ENCODE measurements at regions not wholly inside any gene's neighbourhood (a gene's known extent, or its start where the extent isn't known, plus 50 kb on each side); places are given as distances from the start of the nearest gene placed in this dataset.
A peak's percentile ranks its signal among the peaks of the same experiment; 100 is the strongest.
"Not testable (repeated sequence)": the region's sequence is repeated elsewhere in the genome, so short reads cannot be mapped to it uniquely, and the experiment has no call there.

DNA sequence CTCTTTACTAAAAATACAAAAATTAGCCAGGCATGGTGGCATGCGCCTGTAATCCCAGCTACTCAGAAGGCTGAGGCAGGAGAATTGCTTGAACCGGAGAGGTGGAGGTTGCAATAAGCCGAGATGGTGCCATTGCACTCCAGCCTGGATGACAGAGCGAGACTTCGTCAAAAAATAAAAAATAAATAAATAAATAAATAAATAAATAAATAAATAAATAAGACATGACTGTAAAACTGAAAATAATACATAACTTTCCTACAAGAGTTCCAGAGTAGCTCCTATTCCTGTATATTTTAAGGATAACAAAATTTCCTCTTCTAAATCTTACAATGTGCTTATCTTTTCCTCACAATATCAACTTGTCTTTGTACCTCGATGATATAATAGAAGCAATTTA lies 549.4 kb downstream of the TRAM1L1 start:
- DNase-seq, result not testable (repeated sequence)

DNA sequence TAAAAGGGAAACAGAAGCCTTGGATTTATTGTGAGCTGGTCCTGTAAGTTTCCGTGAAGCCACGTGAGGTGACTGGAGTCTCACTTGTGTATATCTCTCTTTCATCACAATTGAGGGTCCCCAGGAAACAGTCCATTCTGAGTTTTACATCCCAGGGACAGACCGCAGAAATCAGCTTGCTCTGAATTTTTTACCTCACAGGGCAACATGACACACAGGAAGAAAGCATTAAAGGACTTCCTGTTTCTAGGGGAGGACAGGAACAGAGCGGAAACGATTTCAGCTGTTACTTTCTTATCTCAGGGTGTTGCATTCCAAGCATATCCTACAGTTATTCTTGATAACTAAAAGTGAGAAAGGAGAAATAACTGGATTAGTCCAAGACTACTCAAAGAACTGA lies 553.5 kb downstream of the TRAM1L1 start:
- peak; percentile 90 for DNase-seq

GRCh38 chr4:116531026-116531425 lies 554.4 kb downstream of the TRAM1L1 start:
- no peak for DNase-seq

GRCh38 chr4:116530048-116530447 lies 555.3 kb downstream of the TRAM1L1 start:
- DNase-seq, result no peak

DNA sequence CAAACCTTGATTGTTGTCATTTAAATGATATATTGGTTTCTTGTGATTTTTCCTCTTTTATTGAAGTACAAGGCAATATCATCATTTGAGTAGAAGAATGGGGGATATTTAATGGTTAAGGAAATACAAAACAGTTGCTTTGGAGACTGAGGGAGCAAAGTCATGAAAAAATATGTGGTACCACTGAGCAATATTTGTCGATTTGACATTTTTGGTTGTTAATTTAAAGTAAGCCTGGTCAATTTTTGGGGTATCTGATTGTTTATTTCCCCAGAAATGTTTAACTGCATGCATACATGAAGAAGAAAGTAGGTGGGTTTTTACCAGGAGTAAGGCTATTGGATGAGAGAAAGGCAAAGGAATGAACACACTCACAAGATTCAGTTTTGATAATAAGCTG lies 556.2 kb downstream of the TRAM1L1 start:
- DNase-seq, result no peak

DNA sequence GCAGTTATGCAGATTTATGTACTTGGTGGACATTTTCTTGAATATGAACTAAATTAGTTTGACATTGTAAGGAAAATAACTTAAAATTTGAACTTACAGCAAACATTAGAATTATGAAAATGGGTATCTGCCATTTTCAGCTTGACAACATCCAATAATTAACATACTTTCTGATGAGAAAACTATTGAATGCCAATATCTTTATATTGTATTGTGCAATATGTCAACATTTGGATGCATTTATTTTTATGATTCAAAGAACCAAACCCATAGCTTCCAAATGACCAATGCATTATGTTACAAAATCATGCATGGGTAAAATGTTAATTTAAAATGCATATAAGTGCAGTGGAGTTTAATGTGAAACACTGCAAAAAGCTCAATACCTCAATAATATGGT lies 562.5 kb downstream of the TRAM1L1 start:
- no peak for DNase-seq

- peak; percentile 23 for DNase-seq
Measured at GRCh38 chr4:116520886-116521285, 564.5 kb downstream of the TRAM1L1 start.

- no peak for DNase-seq
Measured at GRCh38 chr4:116516711-116517110, 568.7 kb downstream of the TRAM1L1 start.

GRCh38 chr4:116515959-116516358 lies 569.4 kb downstream of the TRAM1L1 start:
- DNase-seq, result no peak

DNA sequence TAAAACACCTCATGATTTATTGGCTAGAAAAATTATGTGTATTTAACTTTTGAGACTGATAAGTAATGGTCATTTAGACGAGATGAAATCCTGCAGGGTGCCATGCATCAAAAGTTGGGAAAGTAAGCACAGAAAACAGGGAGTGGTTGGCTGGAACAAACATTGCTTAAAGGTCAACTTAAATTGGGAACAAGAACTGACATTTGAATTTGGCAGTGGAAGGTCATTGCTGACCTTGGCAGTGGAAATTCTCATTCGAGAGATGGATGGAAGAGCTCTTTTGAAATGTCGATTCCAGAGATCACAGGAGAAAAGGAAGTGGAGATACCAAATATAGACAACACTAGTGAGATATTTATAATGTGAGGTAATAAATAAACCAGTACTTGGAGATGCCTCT lies 572.8 kb downstream of the TRAM1L1 start:
- DNase-seq, result no peak

- no peak for DNase-seq
Measured at GRCh38 chr4:116501954-116502353, 583.4 kb downstream of the TRAM1L1 start.

- no peak for DNase-seq
Measured at GRCh38 chr4:116500225-116500624, 585.2 kb downstream of the TRAM1L1 start.

GRCh38 chr4:116489739-116490138 lies 595.6 kb downstream of the TRAM1L1 start:
- no peak for DNase-seq

DNA sequence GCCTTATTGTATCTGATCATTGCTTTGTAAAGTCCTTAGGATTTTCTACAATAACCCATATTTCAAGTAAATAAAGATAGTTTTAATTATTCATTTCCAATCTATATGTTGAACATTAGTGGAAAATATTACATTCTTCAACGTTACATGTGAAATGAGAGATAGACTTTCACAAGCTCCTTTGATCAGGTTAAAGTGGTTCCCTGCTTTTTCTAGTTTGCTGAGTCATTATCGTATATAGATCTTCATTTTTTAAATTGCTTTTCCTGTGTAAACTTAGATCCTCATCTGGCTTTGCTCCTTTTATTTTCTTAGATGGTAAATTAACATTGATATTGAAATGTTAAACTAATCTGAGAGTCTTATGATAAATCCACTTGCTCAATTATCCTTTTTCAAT lies 599.0 kb downstream of the TRAM1L1 start:
- no peak for DNase-seq

DNA sequence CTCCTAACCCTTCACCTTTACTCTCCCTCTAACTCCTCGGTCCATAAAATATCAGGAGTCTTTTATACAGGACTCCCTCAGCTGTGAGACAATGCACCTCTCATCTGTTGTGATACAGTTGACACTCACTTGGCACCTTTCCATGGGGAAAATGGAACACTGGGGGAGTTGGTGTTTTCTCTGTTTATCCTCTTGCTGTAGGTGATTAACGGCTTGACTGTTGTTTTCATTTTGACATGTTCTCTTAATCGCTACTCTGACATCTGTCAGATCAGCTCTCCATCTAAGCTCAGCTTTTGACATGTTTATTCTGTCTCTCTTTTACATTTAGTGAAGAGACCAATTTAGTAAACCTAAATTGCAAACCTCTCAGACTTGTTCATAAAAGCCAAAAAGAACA lies 604.8 kb downstream of the TRAM1L1 start:
- no peak for DNase-seq

GRCh38 chr4:116478343-116478742 lies 607.0 kb downstream of the TRAM1L1 start:
- no peak for DNase-seq

GRCh38 chr4:116469582-116469981 lies 615.8 kb downstream of the TRAM1L1 start:
- DNase-seq, result no peak

GRCh38 chr4:116453127-116453526 lies 632.2 kb downstream of the TRAM1L1 start:
- no peak for DNase-seq

DNA sequence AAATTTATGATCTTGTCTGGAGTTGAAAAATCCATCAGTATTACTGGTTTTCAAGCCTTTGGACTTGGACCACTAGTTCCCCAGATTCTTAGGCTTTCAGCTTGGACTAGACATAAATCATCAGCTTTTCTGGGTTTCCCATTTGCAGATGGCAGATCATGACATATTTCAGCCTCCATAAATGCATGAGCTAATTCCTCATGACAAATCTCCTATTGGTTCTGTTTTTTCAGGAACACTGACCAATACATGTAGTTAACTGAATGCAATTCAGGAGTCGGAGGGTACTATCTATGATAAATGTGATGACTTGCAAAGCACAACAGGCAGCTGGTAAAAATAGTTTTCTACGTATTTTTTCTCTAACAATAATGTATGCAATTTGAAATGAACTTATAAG lies 635.6 kb downstream of the TRAM1L1 start:
- DNase-seq, result no peak

DNA sequence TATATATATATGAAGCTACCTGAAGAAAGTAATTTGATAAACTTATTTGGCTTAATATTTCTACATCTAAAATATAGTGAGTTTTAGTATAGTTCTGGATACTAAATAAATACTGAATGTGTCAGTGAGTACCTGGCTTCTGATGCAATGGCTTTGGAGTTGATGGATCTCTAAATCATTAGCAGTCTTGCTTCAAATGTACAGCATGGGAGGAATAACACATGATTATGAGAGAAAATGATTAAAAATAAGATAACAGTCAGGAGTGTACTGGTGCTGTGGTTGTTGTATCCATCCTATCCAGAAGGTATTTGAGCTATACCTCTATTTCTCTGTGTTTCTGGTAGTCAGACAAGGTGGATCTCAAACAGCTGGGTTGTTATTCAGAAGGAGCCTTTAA lies 641.3 kb downstream of the TRAM1L1 start:
- no peak for DNase-seq

- DNase-seq, result no peak
Measured at GRCh38 chr4:116438981-116439729, 646.2 kb downstream of the TRAM1L1 start.

DNA sequence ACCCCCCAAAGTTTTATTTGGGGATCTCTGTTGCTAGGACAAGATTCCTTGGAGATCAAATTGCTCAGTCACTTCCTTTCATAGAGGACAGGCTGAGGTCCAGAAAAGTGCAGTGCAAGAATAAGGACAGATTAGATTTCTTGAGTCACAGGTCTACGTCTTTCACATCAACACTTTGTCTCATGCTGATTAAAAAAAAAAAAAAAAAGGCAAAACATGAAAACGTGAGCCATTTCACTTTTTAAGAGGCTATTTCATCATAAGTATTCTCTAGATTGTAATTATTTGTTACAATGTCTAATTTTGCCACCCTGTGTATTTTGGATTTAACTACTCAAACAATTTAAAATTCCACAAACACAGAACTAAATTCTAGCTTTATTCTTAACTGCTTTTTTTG lies 647.0 kb downstream of the TRAM1L1 start:
- DNase-seq, result no peak

GRCh38 chr4:116427666-116428065 lies 657.7 kb downstream of the TRAM1L1 start:
- DNase-seq, result no peak

DNA sequence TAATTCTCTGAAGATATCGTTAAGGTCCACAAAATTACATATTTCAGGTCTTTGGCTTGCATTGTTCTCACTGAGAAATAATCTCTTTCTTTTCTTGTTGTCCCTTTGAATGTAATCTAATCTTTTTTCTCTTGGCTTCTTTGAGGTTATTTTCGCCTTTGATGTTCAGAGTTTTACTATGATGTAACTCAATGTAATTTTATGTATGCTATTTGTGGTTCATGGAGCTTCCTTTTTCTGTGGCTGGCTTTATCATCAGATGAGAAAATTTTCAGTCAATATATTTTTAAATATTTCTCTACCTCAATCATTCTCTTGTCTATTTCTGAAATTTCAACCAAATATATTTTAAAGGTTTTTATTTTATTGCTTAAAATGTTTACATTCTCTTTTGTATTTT lies 672.2 kb downstream of the TRAM1L1 start:
- DNase-seq, result peak; percentile 4

DNA sequence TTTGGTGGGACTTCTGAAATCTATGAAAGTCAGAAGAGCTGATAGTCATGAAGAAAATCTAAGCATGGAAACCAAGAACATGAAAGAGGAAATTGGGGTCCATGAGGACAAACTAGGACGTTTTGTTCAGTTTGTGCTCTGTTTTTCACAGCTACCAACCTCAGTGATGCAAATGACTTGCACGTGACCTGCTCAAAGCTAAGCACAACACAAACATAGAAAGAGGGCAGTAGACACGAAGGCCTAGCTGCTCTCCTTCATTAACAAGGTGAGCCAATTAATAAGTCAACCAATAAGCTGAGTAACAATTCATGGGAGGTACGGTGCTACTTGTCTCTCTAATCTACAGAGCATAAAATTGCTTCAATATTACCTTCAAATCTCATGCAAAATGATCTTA lies 684.1 kb downstream of the TRAM1L1 start:
- DNase-seq, result peak; percentile 16
